ENCODE measurements at regions not wholly inside any gene's neighbourhood (a gene's known extent, or its start where the extent isn't known, plus 50 kb on each side); places are given as distances from the start of the nearest gene placed in this dataset.

DNA sequence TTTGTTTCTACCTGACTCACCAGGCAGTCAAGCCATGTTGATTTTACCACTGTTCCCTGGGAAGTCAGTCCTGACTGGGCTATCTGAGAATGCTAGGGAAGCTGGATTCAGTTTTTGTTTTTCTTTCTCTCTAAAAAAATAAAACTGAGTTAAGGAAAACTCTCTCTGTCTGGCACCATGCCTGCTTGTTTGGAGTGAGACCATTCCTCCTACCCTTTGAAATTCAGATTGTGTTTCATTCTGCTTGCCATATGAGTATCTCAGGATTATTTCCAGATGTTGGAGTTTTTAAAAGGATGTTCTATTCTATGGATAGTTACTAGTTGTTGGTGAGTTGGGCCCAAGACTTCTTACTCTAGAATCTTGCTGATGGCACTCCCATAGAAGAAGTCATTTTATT lies 1917.0 kb downstream of the LRRC4C start:
- TF ChIP-seq TBP (IDR thresholded peaks at IDR 0.05; ENCODE audit: low read depth, low read length) (no peak), MAFK (IDR thresholded peaks at IDR 0.05; ENCODE audit: low read depth, low read length) (no peak), EZH2 (IDR thresholded peaks at IDR 0.05; ENCODE audit: low read depth, low read length, severe bottlenecking) (no peak), EP300 (IDR thresholded peaks at IDR 0.05; ENCODE audit: borderline replicate concordance in 1 of 2, low read depth in 2 of 2, low read length in 2 of 2) (no peak), POLR2A (IDR thresholded peaks at IDR 0.05; ENCODE audit: control extremely low read depth in 1 of 2, low read depth in 2 of 2, low read length in 2 of 2) (no peak), USF2 (IDR thresholded peaks at IDR 0.05; ENCODE audit: low read length) (no peak), BCL11A (IDR thresholded peaks at IDR 0.05; ENCODE audit: low read depth in 2 of 2, low read length in 2 of 2) (no peak), SIRT6 (IDR thresholded peaks at IDR 0.05; ENCODE audit: low read length) (no peak), RAD21 (IDR thresholded peaks at IDR 0.05 in 1 of 2, conservative IDR thresholded peaks at IDR 0.05 in 1 of 2; ENCODE audit: low read depth in 2 of 2, low read length in 2 of 2) (no peak), CEBPB (IDR thresholded peaks at IDR 0.05; ENCODE audit: low read depth, low read length) (no peak), ATF3 (IDR thresholded peaks at IDR 0.05; ENCODE audit: insufficient read depth, low read depth, low read length) (no peak), NRF1 (IDR thresholded peaks at IDR 0.05; ENCODE audit: low read depth, low read length) (no peak)
- TF ChIP-seq, protein P1, sequence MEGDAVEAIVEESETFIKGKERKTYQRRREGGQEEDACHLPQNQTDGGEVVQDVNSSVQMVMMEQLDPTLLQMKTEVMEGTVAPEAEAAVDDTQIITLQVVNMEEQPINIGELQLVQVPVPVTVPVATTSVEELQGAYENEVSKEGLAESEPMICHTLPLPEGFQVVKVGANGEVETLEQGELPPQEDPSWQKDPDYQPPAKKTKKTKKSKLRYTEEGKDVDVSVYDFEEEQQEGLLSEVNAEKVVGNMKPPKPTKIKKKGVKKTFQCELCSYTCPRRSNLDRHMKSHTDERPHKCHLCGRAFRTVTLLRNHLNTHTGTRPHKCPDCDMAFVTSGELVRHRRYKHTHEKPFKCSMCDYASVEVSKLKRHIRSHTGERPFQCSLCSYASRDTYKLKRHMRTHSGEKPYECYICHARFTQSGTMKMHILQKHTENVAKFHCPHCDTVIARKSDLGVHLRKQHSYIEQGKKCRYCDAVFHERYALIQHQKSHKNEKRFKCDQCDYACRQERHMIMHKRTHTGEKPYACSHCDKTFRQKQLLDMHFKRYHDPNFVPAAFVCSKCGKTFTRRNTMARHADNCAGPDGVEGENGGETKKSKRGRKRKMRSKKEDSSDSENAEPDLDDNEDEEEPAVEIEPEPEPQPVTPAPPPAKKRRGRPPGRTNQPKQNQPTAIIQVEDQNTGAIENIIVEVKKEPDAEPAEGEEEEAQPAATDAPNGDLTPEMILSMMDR (IDR thresholded peaks at IDR 0.05; ENCODE audit: control extremely low read depth in 1 of 3, insufficient read depth in 1 of 3, low read depth in 1 of 3, low read length in 3 of 3) = no peak
